Vagina (tissue), 2 donors: ENCODE measurements at regions not wholly inside any gene's neighbourhood (a gene's known extent, or its start where the extent isn't known, plus 50 kb on each side); places are given as distances from the start of the nearest gene placed in this dataset.

Experiments used
- POLR2A ChIP-seq, 2 donors: fragments of 450-650 bp; IDR thresholded peaks; one replicate each; pipeline ENCODE4 v1.6.1; 2017; ENCODE audit warnings: antibody characterized with exemption in 2 of 2, mild to moderate bottlenecking in 2 of 2, moderate library complexity in 2 of 2
- POLR2AphosphoS5 ChIP-seq, 2 donors: sonication (generic); formaldehyde crosslinking; IDR thresholded peaks; one replicate each; pipeline ENCODE4 v1.9.0; 2017; ENCODE audit warnings: antibody characterized with exemption in 2 of 2, mild to moderate bottlenecking in 2 of 2, low read depth in 1 of 2; ENCODE audit not compliant: insufficient read depth in 1 of 2
- TF ChIP-seq, protein P1 (sequence below), 3 experiments: fragments of 450-650 bp in 2 of 3; fragments of 200-600 bp in 1 of 3; sonication (generic) in 1 of 3; IDR thresholded peaks; one replicate each; pipeline ENCODE4 v1.5.1; 2017 to 2019; ENCODE audit warnings: antibody characterized with exemption in 3 of 3, mild to moderate bottlenecking in 2 of 3, moderate library complexity in 2 of 3

DNA sequence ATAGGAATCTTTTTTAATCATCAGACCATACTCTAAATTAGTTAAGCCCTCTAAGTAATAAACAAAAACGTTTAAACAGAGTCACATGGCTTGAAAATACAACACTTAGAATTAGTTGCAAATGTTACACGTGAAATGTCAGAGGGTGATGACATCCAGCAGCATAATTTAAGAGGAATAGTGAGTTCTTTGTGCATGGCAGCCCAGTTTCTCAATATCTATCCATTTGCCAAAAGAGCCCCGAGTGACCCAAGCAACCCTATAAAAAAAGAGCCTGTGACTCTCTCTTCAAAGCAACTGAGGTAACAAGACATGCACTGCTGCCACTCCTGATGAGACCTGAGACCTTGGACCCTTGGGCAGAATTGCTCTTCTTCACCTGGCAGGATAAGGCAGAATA is 96.9 kb upstream of the RASA1 start:
- no peak for TF ChIP-seq POLR2A (IDR thresholded peaks at IDR 0.05)
- no peak for TF ChIP-seq POLR2AphosphoS5 (IDR thresholded peaks at IDR 0.05; ENCODE audit: insufficient read depth in 1 of 2, low read depth in 1 of 2)
- TF ChIP-seq, protein P1, sequence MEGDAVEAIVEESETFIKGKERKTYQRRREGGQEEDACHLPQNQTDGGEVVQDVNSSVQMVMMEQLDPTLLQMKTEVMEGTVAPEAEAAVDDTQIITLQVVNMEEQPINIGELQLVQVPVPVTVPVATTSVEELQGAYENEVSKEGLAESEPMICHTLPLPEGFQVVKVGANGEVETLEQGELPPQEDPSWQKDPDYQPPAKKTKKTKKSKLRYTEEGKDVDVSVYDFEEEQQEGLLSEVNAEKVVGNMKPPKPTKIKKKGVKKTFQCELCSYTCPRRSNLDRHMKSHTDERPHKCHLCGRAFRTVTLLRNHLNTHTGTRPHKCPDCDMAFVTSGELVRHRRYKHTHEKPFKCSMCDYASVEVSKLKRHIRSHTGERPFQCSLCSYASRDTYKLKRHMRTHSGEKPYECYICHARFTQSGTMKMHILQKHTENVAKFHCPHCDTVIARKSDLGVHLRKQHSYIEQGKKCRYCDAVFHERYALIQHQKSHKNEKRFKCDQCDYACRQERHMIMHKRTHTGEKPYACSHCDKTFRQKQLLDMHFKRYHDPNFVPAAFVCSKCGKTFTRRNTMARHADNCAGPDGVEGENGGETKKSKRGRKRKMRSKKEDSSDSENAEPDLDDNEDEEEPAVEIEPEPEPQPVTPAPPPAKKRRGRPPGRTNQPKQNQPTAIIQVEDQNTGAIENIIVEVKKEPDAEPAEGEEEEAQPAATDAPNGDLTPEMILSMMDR (IDR thresholded peaks at IDR 0.05), result no peak
